ENCODE measurements at regions not wholly inside any gene's neighbourhood (a gene's known extent, or its start where the extent isn't known, plus 50 kb on each side); places are given as distances from the start of the nearest gene placed in this dataset.

GRCh38 chr2:215787565-215788178, 225.7 kb downstream of the MREG start:
- no peak for TF ChIP-seq KAT2B (IDR thresholded peaks at IDR 0.05; ENCODE audit: low read depth, low read length)
- no peak for TF ChIP-seq HOXB6 (CRISPR knock-in tag; IDR thresholded peaks at IDR 0.05; ENCODE audit: borderline replicate concordance)
